ENCODE measurements at regions not wholly inside any gene's neighbourhood (a gene's known extent, or its start where the extent isn't known, plus 50 kb on each side); places are given as distances from the start of the nearest gene placed in this dataset.

DNA sequence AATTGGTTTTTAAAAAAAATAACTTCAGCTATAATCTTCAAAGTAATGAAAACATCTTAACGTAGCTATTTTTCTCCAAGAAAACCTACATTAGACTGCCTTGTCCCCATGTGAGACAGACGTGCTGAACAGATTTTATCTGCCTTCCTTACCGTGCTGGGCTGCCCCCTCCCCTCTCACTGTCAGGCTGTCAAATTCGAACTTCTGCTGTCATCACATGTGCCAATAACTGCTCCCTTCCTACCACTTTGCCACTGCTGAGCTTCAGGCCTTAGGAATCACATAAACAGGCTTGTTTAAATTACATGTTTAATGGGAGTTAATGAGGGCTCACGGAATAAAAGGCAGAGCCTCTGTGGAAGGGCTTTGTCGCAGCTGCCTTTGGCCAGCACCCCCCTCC is 77.0 kb upstream of the NHSL1 start:
- H3K9me3 ChIP-seq: no peaks in the 10 kb centered on the region
- DNase-seq (ENCODE audit: low spot score): no peak
- no peak overlapping the region for H3K4me3 ChIP-seq
- no peak for ATAC-seq (ENCODE audit: insufficient number of reproducible peaks, low FRiP score, low read depth)
- no peak overlapping the region for H3K27ac ChIP-seq
- H3K27me3 ChIP-seq (replicated peaks; ENCODE audit: insufficient read depth): no peaks in the 10 kb centered on the region
- TF ChIP-seq, protein P1, sequence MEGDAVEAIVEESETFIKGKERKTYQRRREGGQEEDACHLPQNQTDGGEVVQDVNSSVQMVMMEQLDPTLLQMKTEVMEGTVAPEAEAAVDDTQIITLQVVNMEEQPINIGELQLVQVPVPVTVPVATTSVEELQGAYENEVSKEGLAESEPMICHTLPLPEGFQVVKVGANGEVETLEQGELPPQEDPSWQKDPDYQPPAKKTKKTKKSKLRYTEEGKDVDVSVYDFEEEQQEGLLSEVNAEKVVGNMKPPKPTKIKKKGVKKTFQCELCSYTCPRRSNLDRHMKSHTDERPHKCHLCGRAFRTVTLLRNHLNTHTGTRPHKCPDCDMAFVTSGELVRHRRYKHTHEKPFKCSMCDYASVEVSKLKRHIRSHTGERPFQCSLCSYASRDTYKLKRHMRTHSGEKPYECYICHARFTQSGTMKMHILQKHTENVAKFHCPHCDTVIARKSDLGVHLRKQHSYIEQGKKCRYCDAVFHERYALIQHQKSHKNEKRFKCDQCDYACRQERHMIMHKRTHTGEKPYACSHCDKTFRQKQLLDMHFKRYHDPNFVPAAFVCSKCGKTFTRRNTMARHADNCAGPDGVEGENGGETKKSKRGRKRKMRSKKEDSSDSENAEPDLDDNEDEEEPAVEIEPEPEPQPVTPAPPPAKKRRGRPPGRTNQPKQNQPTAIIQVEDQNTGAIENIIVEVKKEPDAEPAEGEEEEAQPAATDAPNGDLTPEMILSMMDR (IDR thresholded peaks at IDR 0.05): no peak
- H3K36me3 ChIP-seq: no peaks in the 10 kb centered on the region
- peaks cover 0 to 4% of the 10 kb centered on the region in 2 donors for H3K4me1 ChIP-seq (ENCODE audit: control insufficient read depth in 1 of 2, low read depth in 2 of 2)

DNA sequence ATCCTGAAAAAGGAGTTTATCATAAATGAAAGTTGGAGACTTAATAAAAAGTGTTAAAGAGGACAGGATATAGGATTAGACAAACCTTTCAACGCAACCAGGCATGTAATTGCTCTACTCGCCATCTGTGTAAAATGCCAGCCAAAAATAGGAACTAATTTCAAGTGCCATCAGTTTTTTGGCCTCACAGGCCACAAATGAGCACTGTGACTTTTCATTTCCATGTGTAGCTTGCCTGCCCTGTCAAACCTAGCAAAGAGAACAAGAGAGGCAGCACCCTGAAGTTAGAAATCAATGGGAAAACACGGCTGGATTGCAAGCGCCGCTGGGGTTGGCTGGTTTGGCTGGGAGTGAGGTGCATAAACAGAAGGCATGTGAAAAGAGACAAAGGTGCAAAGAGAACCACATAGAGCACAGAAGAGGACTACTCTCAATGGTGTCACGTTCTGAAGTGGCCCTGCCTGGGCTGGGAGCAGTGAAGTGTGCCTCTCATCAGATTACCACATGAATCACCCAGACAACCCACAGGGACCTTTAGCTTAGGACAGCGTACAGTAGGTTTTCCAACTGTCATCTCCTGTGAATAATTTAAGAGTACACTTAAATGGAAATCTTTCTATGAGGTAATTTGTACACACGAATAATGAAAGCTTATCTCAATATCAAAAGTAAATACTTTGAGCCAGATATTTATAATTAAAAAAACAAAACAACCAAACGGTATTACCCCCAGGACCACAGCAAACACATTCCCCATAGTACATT is 78.0 kb upstream of the NHSL1 start:
- no peaks in the 10 kb centered on the region for H3K9me3 ChIP-seq
- DNase-seq (ENCODE audit: low spot score) (no peak), ATAC-seq (ENCODE audit: insufficient number of reproducible peaks, low FRiP score, low read depth) (no peak)
- H3K4me3 ChIP-seq: no peak overlapping the region
- H3K36me3 ChIP-seq: no peaks in the 10 kb centered on the region
- H3K27ac ChIP-seq: no peak overlapping the region
- TF ChIP-seq, protein P1 (IDR thresholded peaks at IDR 0.05): no peak
- no peaks in the 10 kb centered on the region for H3K4me1 ChIP-seq (ENCODE audit: control insufficient read depth in 1 of 2, low read depth in 2 of 2)
- H3K27me3 ChIP-seq (replicated peaks; ENCODE audit: insufficient read depth): no peaks in the 10 kb centered on the region

DNA sequence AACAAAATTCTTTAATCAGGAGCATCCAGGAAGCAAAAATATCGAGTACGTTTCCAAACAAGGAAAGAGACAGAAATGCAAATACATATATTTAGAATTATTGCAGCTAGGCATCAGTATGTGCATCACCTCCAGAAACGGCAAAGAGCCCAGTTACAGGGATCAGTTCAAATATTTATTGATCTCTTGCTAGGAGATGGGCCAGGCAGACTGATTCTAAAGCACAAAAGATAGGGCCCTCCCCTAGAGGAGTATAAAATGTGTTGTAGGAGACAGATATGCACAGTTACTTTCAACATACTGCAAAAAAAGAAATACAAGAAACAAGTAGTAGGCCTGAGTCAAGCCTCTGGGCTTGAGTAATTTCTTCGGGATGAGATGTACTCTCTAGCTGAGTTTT is 80.7 kb upstream of the NHSL1 start:
- no peak for ATAC-seq (ENCODE audit: insufficient number of reproducible peaks, low FRiP score, low read depth)
- TF ChIP-seq, protein P1 (IDR thresholded peaks at IDR 0.05): no peak
- H3K9me3 ChIP-seq: no peaks in the 10 kb centered on the region

DNA sequence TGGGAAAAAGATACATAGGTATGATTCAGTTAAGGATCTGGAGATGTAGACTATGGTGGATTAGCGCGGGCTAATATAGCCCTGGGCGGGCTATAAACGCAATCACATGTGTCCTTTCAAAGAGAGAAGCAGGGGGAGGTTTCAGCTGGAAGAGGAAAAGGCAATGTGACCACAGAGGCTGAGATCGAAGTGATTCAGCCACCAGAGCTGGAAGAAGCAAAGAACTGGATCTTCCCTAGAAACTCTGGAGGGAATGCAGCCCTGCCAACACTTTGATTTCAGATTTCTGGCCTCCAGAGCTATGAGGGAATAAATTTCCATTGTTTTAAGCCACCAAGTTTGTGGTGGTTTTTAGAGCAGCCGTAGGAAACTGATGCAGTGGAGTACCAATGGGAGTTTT is 81.5 kb upstream of the NHSL1 start:
- TF ChIP-seq, protein P1 (IDR thresholded peaks at IDR 0.05): no peak
- no peak overlapping the region for H3K4me3 ChIP-seq
- no peaks in the 10 kb centered on the region for H3K4me1 ChIP-seq (ENCODE audit: control insufficient read depth in 1 of 2, low read depth in 2 of 2)
- no peaks in the 10 kb centered on the region for H3K27me3 ChIP-seq (replicated peaks; ENCODE audit: insufficient read depth)
- H3K36me3 ChIP-seq: no peaks in the 10 kb centered on the region
- no peak overlapping the region for H3K27ac ChIP-seq
- no peaks in the 10 kb centered on the region for H3K9me3 ChIP-seq
- ATAC-seq (ENCODE audit: insufficient number of reproducible peaks, low FRiP score, low read depth) (no peak), DNase-seq (ENCODE audit: low spot score) (no peak)

More for the DNA sequence above, 80.7 kb upstream of the NHSL1 start:
- no peak for DNase-seq (ENCODE audit: low spot score)
- H3K27ac ChIP-seq: no peak overlapping the region
- H3K4me1 ChIP-seq (ENCODE audit: control insufficient read depth in 1 of 2, low read depth in 2 of 2): no peaks in the 10 kb centered on the region
- no peaks in the 10 kb centered on the region for H3K36me3 ChIP-seq
- no peaks in the 10 kb centered on the region for H3K27me3 ChIP-seq (replicated peaks; ENCODE audit: insufficient read depth)
- no peak overlapping the region for H3K4me3 ChIP-seq

DNA sequence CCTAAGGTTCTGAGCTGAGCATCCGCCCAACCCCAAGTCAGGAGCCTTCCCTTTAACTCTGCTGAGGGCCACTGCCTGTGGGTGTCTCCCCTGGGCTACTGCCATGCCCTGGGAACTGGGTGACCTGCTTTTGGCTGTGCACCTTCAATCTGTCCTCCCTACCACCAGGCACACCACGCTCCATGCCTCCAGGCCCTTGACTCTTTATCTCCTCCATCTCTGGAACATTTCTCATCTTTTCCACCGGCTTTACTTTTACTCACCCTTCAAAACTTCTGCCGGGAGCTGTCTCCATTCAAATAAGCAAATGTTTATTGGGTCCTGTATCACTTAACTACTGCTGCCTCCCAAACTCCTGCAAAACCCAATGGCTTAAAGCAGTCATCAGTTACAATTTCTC is 83.3 kb upstream of the NHSL1 start:
- ATAC-seq (ENCODE audit: insufficient number of reproducible peaks, low FRiP score, low read depth): no peak
- DNase-seq (ENCODE audit: low spot score): no peak
- Histone ChIP-seq H3K27me3 (replicated peaks; ENCODE audit: insufficient read depth) (no peaks in the 10 kb centered on the region), H3K4me1 (ENCODE audit: control insufficient read depth in 1 of 2, low read depth in 2 of 2) (no peaks in the 10 kb centered on the region), H3K9me3 (no peaks in the 10 kb centered on the region), H3K36me3 (no peaks in the 10 kb centered on the region), H3K4me3 (no peak overlapping the region), H3K27ac (no peak overlapping the region)
- TF ChIP-seq, protein P1 (IDR thresholded peaks at IDR 0.05): no peak

Measured in thoracic aorta (tissue), 2 donors.